Ovary (tissue), 7 donors: ENCODE measurements at regions not wholly inside any gene's neighbourhood (a gene's known extent, or its start where the extent isn't known, plus 50 kb on each side); places are given as distances from the start of the nearest gene placed in this dataset.

ENCODE experiments used
- DNase-seq, 5 donors: peaks; one replicate each; pipeline ENCODE4 v3.0.0-alpha.2; 2019 to 2020
- H3K27ac ChIP-seq, 2 donors: fragments of 200-600 bp; one replicate each; pipeline versions ENCODE4 v1.5.1 to v1.8.0; 2019 to 2022
- H3K27me3 ChIP-seq: fragments of 200-600 bp; one replicate; pipeline ENCODE4 v1.8.0; 2022
- H3K36me3 ChIP-seq: fragments of 200-600 bp; sonication (generic); one replicate; pipeline ENCODE4 v1.5.1; 2019
- H3K4me1 ChIP-seq: one replicate; pipeline ENCODE4 v1.8.1; 2013; ENCODE audit warnings: mild to moderate bottlenecking, moderate library complexity; ENCODE audit not compliant: insufficient read depth
- H3K4me3 ChIP-seq: fragments of 200-600 bp; sonication (generic); one replicate; pipeline ENCODE4 v1.5.1; 2017
- H3K9me3 ChIP-seq, 2 donors: fragments of 200-600 bp in 1 of 2; sonication (generic) in 1 of 2; one replicate each; pipeline versions ENCODE4 v1.5.1 to v1.8.1; 2013 to 2019; ENCODE audit warnings: mild to moderate bottlenecking in 1 of 2, moderate library complexity in 1 of 2
- CTCF ChIP-seq, 3 donors: fragments of 450-650 bp in 2 of 3; fragments of 200-600 bp in 1 of 3; IDR thresholded peaks; one replicate each; pipeline versions ENCODE4 v1.5.1 to v1.8.0; 2016 to 2022; ENCODE audit warnings: antibody characterized with exemption in 3 of 3, mild to moderate bottlenecking in 1 of 3
- EP300 ChIP-seq: sonication (generic); formaldehyde crosslinking; IDR thresholded peaks from one replicate; pipeline ENCODE4 v1.6.1; 2017; ENCODE audit warnings: antibody characterized with exemption
- POLR2A ChIP-seq: fragments of 450-650 bp; IDR thresholded peaks from one replicate; pipeline ENCODE4 v1.6.1; 2017; ENCODE audit warnings: antibody characterized with exemption, mild to moderate bottlenecking, moderate library complexity
- WGBS, 3 donors: extraction: QIAGEN DNeasy Blood & Tissue Kit in 1 of 3; methylation state at CpG; one replicate each; pipeline versions ENCODE4 v1.1.5 to v1.1.7; 2013 to 2017; 5-methylcytosine and 5-hydroxymethylcytosine counted together
- intact Hi-C, 4 donors: fragments of 100-400 bp; cut with DNase I; formaldehyde crosslinking; loops; one replicate each; pipeline versions ENCODE4 v1.11.0 to v1.15.1; 2022 to 2023
- donor health status: DM: no; HTN: no; CAD: no; lungs with moderate emphysema.
- donor health status: DM: no; HTN: no; CAD: no.
- donor health status: Bipolar disorder and iron deficiency.
- donor health status: DM: no; HTN: no; CAD: no.
- donor health status: DM: yes; HTN: yes; CAD: no.

- WGBS, 3 donors, result 81 to 89% (median 86%) methylated on average over 3 of the region's 3 CpGs
- TF ChIP-seq CTCF (IDR thresholded peaks at IDR 0.05), result no peak
- TF ChIP-seq POLR2A, result no peak
- no peak for TF ChIP-seq EP300
- DNase-seq, result no peak
- H3K36me3 ChIP-seq, result no peaks in the 10 kb centered on the region
- no peaks in the 10 kb centered on the region for H3K27me3 ChIP-seq
- no peak overlapping the region for H3K27ac ChIP-seq
- intact Hi-C loops, result no loop called here
- no peaks in the 10 kb centered on the region for H3K9me3 ChIP-seq
- no peak overlapping the region for H3K4me3 ChIP-seq
- no peaks in the 10 kb centered on the region for H3K4me1 ChIP-seq
Measured at GRCh38 chr13:55792544-55793193, 1348.0 kb upstream of the PRR20A start.

GRCh38 chr13:55815458-55816033 is 1325.2 kb upstream of the PRR20A start:
- H3K9me3 ChIP-seq, result no peaks in the 10 kb centered on the region
- no peak overlapping the region for H3K27ac ChIP-seq
- H3K36me3 ChIP-seq, result no peaks in the 10 kb centered on the region
- no peaks in the 10 kb centered on the region for H3K4me1 ChIP-seq
- intact Hi-C loops, result no loop called here
- no peak for TF ChIP-seq CTCF (IDR thresholded peaks at IDR 0.05)
- no peak for TF ChIP-seq POLR2A
- TF ChIP-seq EP300, result no peak
- H3K4me3 ChIP-seq, result no peak overlapping the region
- no peak for DNase-seq
- WGBS, 3 donors, result 79 to 85% (median 81%) methylated on average over 7 of the region's 7 CpGs
- no peaks in the 10 kb centered on the region for H3K27me3 ChIP-seq

GRCh38 chr13:55816976-55817601 is 1323.6 kb upstream of the PRR20A start:
- H3K36me3 ChIP-seq, result no peaks in the 10 kb centered on the region
- intact Hi-C loops, result no loop called here
- H3K9me3 ChIP-seq, result no peaks in the 10 kb centered on the region
- H3K27ac ChIP-seq, result no peak overlapping the region
- DNase-seq, result no peak
- no peaks in the 10 kb centered on the region for H3K27me3 ChIP-seq
- H3K4me3 ChIP-seq, result no peak overlapping the region
- no peak for TF ChIP-seq CTCF (IDR thresholded peaks at IDR 0.05)
- no peak for TF ChIP-seq POLR2A
- TF ChIP-seq EP300, result no peak
- WGBS, 3 donors, result 90 to 100% (median 91%) methylated on average over 1 of the region's 1 CpG
- no peaks in the 10 kb centered on the region for H3K4me1 ChIP-seq

GRCh38 chr13:55820817-55821216 is 1319.9 kb upstream of the PRR20A start:
- Histone ChIP-seq H3K4me3 (no peak overlapping the region), H3K27ac (no peak overlapping the region), H3K27me3 (no peaks in the 10 kb centered on the region), H3K4me1 (no peaks in the 10 kb centered on the region), H3K36me3 (no peaks in the 10 kb centered on the region), H3K9me3 (no peaks in the 10 kb centered on the region)
- DNase-seq, result no peak
- WGBS, 3 donors, result 80 to 92% (median 81%) methylated on average over 2 of the region's 2 CpGs
- intact Hi-C loops, result no loop called here
- TF ChIP-seq CTCF (IDR thresholded peaks at IDR 0.05) (no peak), POLR2A (no peak), EP300 (no peak)
